Calu3 (cell line): ENCODE measurements at regions not wholly inside any gene's neighbourhood (a gene's known extent, or its start where the extent isn't known, plus 50 kb on each side); places are given as distances from the start of the nearest gene placed in this dataset.

ENCODE experiments used
- BruUV-seq: library from RNA; stranded (reverse); fragments of 400-500 nt; replicated peaks from 2 replicates; lab custom pipeline; 2021; lab: Mats Ljungman, UMichigan
- CTCF ChIA-PET: fragments of 300-600 bp; sonication (Branson Sonifier 250); formaldehyde crosslinking; loops from one replicate; lab custom pipeline; 2022; ENCODE audit warnings: antibody characterized with exemption; lab: Charles Lee
- DNase-seq: peaks from one replicate; pipeline ENCODE4 v3.0.0; 2022
- H3K27ac Mint-ChIP-seq: one replicate; pipeline ENCODE4 v1.8.0; 2022; ENCODE audit warnings: mixed read lengths; ENCODE audit not compliant: unreplicated experiment
- H3K27me3 Mint-ChIP-seq: one replicate; pipeline ENCODE4 v1.8.0; 2022; ENCODE audit warnings: mixed read lengths; ENCODE audit not compliant: unreplicated experiment
- H3K36me3 Mint-ChIP-seq: one replicate; pipeline ENCODE4 v1.8.0; 2022; ENCODE audit warnings: mild to moderate bottlenecking, moderate library complexity, mixed read lengths; ENCODE audit not compliant: insufficient read depth, unreplicated experiment
- H3K4me1 Mint-ChIP-seq: one replicate; pipeline ENCODE4 v1.8.0; 2022; ENCODE audit warnings: mild to moderate bottlenecking, low read depth, mixed read lengths; ENCODE audit not compliant: unreplicated experiment
- H3K4me3 Mint-ChIP-seq: one replicate; pipeline ENCODE4 v1.8.0; 2022; ENCODE audit warnings: mild to moderate bottlenecking, low read depth, moderate library complexity, mixed read lengths; ENCODE audit not compliant: unreplicated experiment
- H3K9me3 Mint-ChIP-seq: one replicate; pipeline ENCODE4 v1.8.0; 2022; ENCODE audit warnings: low read depth, mixed read lengths; ENCODE audit not compliant: unreplicated experiment
- intact Hi-C: fragments of 100-400 bp; cut with micrococcal nuclease; formaldehyde crosslinking; loops from one replicate; pipeline ENCODE4 v1.10.0; 2022; ENCODE audit not compliant: unreplicated experiment
- TF ChIP-seq, protein P1 (sequence below): fragments of 200-600 bp; IDR thresholded peaks from one replicate; pipeline ENCODE4 v1.8.0; 2022; ENCODE audit warnings: antibody characterized with exemption; ENCODE audit not compliant: unreplicated experiment

DNA sequence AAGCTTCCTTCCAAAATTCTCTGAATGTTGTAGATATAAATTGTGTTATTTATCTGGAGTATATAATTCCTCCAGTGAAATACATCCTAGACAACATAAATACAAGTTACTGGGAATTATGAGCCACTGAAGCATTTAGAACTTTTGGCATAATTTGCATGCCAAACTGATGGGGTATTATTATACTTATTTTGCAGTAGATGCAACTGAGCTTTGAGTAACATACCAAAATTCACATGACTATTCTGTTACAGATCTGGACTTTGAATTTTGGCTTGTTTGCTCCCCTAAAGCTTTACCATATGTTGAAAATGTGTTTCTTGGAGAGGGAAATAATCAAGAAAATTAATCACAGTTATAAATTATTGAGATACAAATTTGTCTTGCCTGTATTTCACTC, 372.5 kb downstream of the CDH11 start:
- Mint-ChIP-seq H3K4me1 (no peaks in the 10 kb centered on the region), H3K27me3 (no peaks in the 10 kb centered on the region), H3K9me3 (peaks cover 14% of the 10 kb centered on the region), H3K36me3 (no peaks in the 10 kb centered on the region), H3K4me3 (no peak overlapping the region), H3K27ac (no peak overlapping the region)
- CTCF ChIA-PET, result no interaction called here
- BruUV-seq, result no TSS peak
- TF ChIP-seq, protein P1, sequence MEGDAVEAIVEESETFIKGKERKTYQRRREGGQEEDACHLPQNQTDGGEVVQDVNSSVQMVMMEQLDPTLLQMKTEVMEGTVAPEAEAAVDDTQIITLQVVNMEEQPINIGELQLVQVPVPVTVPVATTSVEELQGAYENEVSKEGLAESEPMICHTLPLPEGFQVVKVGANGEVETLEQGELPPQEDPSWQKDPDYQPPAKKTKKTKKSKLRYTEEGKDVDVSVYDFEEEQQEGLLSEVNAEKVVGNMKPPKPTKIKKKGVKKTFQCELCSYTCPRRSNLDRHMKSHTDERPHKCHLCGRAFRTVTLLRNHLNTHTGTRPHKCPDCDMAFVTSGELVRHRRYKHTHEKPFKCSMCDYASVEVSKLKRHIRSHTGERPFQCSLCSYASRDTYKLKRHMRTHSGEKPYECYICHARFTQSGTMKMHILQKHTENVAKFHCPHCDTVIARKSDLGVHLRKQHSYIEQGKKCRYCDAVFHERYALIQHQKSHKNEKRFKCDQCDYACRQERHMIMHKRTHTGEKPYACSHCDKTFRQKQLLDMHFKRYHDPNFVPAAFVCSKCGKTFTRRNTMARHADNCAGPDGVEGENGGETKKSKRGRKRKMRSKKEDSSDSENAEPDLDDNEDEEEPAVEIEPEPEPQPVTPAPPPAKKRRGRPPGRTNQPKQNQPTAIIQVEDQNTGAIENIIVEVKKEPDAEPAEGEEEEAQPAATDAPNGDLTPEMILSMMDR, result no peak
- no peak for DNase-seq
- intact Hi-C loops, result no loop called here

DNA sequence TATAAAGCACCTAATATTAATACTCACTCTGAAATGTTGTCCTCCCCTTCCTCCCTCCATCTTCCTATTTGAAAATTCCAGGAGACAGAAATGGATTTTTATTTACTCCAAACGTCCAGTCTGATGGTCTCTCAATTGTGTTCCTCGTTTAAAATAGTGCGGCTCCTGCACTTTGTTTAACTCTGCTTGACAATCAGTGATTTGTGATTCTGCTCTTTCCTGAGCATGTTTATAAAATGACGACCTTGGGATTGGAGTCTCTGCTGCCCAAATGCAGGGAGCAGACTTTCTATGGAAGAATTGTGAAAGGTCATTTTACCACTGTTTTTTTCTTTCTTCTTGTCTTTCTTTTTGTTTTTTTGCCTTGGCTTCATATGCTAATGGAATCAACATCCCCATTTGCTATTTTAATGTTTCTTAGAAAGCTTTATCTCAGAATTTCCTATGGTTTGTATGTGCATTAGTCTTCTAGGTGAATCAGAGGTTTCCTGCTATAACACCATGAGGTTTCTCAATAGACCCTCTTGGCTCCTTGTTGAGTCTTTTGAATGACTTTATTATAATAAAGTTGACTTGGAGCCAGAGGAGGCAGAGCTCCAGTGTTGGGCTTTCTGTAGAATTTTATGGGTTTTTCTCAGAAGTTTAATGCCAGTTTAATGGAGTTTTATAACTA, 376.5 kb downstream of the CDH11 start:
- Mint-ChIP-seq H3K27ac (no peak overlapping the region), H3K4me1 (no peaks in the 10 kb centered on the region), H3K36me3 (no peaks in the 10 kb centered on the region), H3K9me3 (peaks cover 15% of the 10 kb centered on the region), H3K4me3 (no peak overlapping the region), H3K27me3 (no peaks in the 10 kb centered on the region)
- TF ChIP-seq, protein P1, result no peak
- BruUV-seq, result no TSS peak
- DNase-seq, result no peak
- CTCF ChIA-PET, result no interaction called here
- intact Hi-C loops, result no loop called here

DNA sequence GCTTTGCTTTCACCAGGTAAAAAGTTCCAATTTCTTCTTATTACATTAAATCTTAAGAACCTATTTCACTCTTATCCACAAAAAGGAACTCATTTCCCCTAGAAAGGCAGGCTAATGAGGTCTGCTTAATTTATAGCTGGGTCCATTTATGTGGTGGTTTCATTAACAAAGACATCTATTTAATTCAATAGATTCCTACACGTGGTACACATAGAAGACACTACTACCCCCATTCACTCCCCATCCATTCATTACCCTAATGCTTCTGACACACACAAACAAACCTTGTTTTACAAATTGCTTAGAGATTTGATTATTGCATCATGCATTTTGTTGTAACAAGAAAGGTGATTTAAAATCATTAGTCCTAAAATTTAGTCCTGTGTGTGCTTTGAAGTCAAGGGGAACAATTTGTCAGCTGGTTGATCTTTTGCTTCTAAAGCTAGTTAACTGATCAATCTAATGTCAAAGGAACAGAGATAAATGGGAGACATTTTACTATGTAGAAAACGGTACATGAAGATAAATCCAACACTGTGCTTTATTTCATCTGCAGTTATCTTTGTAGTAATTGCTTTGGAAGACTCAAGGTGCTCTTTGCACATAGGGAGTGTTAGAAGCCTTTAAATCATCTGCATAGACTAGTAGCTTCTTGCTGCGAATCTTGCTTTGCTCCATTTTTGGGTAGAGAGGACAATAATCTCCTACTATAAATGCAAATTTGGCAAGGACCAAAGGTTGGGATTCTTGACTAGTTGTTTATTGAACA, 379.2 kb downstream of the CDH11 start:
- Mint-ChIP-seq H3K27ac (no peak overlapping the region), H3K4me1 (no peaks in the 10 kb centered on the region), H3K9me3 (peaks cover 18% of the 10 kb centered on the region), H3K36me3 (no peaks in the 10 kb centered on the region), H3K27me3 (no peaks in the 10 kb centered on the region), H3K4me3 (no peak overlapping the region)
- intact Hi-C loops, result no loop called here
- no TSS peak for BruUV-seq
- CTCF ChIA-PET, result no interaction called here
- DNase-seq, result no peak
- TF ChIP-seq, protein P1, result no peak

DNA sequence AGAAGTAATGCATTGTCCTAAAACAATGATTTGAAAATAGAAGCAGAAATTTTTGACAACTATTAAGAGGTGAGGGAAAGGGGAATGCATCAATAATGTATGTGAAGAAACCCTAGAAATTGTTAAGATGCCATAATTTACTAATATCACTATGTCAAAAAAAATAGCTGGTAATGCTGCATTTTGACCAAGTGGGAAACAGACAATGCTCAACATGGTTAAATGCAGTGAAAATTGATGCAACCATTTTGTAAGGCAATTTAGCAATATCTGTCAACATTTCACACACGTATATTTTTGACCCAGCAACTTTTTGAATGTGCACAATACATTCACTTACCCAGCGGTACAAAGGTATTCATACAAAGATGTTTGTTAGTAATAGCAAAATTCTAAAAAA, 381.6 kb downstream of the CDH11 start:
- BruUV-seq, result no TSS peak
- Mint-ChIP-seq H3K9me3 (peaks cover 21% of the 10 kb centered on the region), H3K27ac (no peak overlapping the region), H3K4me1 (no peaks in the 10 kb centered on the region), H3K36me3 (no peaks in the 10 kb centered on the region), H3K4me3 (no peak overlapping the region), H3K27me3 (no peaks in the 10 kb centered on the region)
- TF ChIP-seq, protein P1, result no peak
- CTCF ChIA-PET, result no interaction called here
- no peak for DNase-seq
- intact Hi-C loops, result no loop called here
